Body of pancreas (tissue), 4 donors: ENCODE measurements at regions not wholly inside any gene's neighbourhood (a gene's known extent, or its start where the extent isn't known, plus 50 kb on each side); places are given as distances from the start of the nearest gene placed in this dataset.

Experiments used
- CTCF ChIP-seq, 7 experiments: fragments of 450-650 bp in 4 of 7; fragments of 200-600 bp in 3 of 7; sonication (generic) in 3 of 7; IDR thresholded peaks; one replicate each; pipeline ENCODE4 v1.5.1; 2016 to 2019; ENCODE audit warnings: antibody characterized with exemption in 7 of 7
- POLR2A ChIP-seq, 3 donors: fragments of 450-650 bp; IDR thresholded peaks; one replicate each; pipeline ENCODE4 v1.6.1; 2016; ENCODE audit warnings: antibody characterized with exemption in 3 of 3, mild to moderate bottlenecking in 2 of 3

DNA sequence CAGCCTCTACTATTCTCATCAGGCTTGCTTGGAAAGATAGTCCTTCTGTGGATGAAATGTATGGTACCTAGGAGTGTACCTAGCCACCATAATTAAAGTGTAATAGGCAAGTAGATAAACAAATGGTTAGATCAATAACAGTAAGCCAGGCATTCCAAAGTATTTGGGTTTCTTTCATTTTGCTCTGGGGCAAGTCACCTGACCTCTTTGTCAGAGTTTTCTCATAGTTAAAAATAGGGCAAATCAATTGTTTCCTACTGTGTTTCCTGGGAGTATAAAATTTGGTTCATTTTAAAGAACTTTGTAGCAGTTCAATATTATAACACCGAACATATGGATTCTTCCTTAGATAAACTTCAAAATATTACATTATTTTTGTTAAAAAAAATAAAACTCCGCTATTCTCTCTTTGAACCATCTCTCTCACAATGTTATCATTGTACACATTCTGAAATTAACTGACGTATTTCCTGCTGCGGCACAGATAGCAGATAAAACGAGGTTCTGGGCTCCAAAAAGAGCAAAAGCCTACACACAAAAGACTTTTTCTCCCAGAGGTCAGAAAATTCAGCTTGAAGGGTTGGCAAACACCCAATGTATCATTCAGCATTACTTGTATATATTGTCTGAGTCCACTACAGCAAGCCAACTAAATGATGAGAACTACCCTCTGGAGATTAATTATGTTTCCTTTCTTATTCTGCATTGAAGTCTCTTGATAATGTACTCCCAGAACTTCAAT is 267.9 kb downstream of the COX7C start:
- TF ChIP-seq CTCF (IDR thresholded peaks at IDR 0.05) (no peak), POLR2A (IDR thresholded peaks at IDR 0.05) (no peak)
